ENCODE measurements at regions not wholly inside any gene's neighbourhood (a gene's known extent, or its start where the extent isn't known, plus 50 kb on each side); places are given as distances from the start of the nearest gene placed in this dataset.

DNA sequence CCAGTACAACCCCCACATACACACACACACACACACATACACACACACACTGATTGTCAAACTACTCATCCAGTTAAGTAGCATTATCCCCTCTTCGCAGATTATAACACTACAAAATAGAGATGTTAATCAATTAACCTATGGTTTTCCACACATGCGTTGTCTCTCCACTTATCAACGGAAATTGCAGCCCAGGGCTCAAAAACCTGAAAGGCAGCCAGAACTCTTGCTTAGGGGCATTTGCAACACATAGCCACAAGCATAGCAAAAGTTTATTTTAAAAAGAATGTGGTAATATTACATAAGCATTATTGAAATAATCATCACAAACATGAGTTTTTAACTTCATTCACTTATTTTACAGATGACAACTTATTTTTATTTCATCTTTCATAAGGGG is 265.8 kb downstream of the SLC16A7 start:
- Histone ChIP-seq H3K9me3 (ENCODE audit: control insufficient read depth, insufficient read depth, low read depth, low read length) (no peaks in the 10 kb centered on the region), H3K36me3 (ENCODE audit: control insufficient read depth in 2 of 2, insufficient read depth in 1 of 2, low read length in 2 of 2) (no peaks in the 10 kb centered on the region), H3K4me1 (ENCODE audit: control insufficient read depth, insufficient read depth, low read length) (no peaks in the 10 kb centered on the region), H3K4me3 (ENCODE audit: low read depth, low read length) (no peak overlapping the region), H3K27ac (ENCODE audit: extremely low read depth, low read depth, low read length) (no peak overlapping the region)
- no peak for TF ChIP-seq ZNF423 (tag by site-specific recombination; IDR thresholded peaks at IDR 0.05)
- ChIA-PET POLR2A (no interaction called here), CTCF (interaction anchor here (0.5 kb wide), 1 partner anchor 400 kb away, joined by 7 read pairs; no protein-coding TSS in a partner anchor)

DNA sequence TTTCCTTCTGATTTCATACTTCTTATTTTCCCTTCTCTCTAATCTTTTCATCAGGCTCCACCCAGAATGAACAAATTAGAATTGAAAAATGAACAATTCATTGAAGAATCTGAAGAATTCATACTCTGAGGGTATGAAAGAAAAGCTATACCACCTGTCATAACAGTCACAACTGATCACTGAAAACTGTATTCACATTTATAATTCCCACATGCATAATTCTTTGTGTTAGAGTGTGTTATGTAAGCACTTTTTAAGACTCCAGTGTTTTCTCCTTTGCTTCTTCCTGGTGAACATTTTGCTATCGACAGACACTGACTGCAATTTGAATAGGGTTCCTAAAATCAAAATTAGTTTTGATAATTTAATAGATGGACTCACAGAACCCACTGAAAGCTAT is 271.2 kb downstream of the SLC16A7 start:
- TF ChIP-seq, protein P1, sequence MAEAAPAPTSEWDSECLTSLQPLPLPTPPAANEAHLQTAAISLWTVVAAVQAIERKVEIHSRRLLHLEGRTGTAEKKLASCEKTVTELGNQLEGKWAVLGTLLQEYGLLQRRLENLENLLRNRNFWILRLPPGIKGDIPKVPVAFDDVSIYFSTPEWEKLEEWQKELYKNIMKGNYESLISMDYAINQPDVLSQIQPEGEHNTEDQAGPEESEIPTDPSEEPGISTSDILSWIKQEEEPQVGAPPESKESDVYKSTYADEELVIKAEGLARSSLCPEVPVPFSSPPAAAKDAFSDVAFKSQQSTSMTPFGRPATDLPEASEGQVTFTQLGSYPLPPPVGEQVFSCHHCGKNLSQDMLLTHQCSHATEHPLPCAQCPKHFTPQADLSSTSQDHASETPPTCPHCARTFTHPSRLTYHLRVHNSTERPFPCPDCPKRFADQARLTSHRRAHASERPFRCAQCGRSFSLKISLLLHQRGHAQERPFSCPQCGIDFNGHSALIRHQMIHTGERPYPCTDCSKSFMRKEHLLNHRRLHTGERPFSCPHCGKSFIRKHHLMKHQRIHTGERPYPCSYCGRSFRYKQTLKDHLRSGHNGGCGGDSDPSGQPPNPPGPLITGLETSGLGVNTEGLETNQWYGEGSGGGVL (tag by site-specific recombination; IDR thresholded peaks at IDR 0.05): no peak
- TF ChIP-seq, protein P2, sequence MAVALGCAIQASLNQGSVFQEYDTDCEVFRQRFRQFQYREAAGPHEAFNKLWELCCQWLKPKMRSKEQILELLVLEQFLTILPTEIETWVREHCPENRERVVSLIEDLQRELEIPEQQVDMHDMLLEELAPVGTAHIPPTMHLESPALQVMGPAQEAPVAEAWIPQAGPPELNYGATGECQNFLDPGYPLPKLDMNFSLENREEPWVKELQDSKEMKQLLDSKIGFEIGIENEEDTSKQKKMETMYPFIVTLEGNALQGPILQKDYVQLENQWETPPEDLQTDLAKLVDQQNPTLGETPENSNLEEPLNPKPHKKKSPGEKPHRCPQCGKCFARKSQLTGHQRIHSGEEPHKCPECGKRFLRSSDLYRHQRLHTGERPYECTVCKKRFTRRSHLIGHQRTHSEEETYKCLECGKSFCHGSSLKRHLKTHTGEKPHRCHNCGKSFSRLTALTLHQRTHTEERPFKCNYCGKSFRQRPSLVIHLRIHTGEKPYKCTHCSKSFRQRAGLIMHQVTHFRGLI (tag by site-specific recombination; IDR thresholded peaks at IDR 0.05): no peak
- H3K27ac ChIP-seq (ENCODE audit: extremely low read depth, low read depth, low read length): no peak overlapping the region
- H3K9me3 ChIP-seq (ENCODE audit: control insufficient read depth, insufficient read depth, low read depth, low read length): no peaks in the 10 kb centered on the region
- no peaks in the 10 kb centered on the region for H3K4me1 ChIP-seq (ENCODE audit: control insufficient read depth, insufficient read depth, low read length)
- ChIA-PET POLR2A (no interaction called here), CTCF (no interaction called here)
- no peak overlapping the region for H3K4me3 ChIP-seq (ENCODE audit: low read depth, low read length)
- H3K36me3 ChIP-seq (ENCODE audit: control insufficient read depth in 2 of 2, insufficient read depth in 1 of 2, low read length in 2 of 2): no peaks in the 10 kb centered on the region

DNA sequence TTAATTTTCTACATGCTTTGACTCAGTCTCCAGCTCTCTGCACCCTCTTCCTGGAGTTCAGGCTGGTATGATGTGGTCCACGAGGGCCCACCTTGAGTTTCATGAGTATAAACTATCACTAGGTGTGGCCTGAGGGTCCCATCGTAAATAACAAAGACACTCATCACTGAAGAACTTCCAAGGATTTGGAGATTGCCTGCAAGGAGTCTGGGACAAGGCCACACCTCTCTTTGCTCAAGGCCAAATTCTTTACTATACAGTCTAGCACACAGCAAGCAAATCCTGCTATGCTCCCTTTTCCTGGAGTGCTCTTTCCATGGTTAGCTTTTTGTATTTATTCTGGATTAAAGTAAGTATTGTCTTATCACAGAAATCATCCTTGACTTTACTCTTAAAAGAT is 271.9 kb downstream of the SLC16A7 start:
- Histone ChIP-seq H3K27ac (ENCODE audit: extremely low read depth, low read depth, low read length) (no peak overlapping the region), H3K9me3 (ENCODE audit: control insufficient read depth, insufficient read depth, low read depth, low read length) (no peaks in the 10 kb centered on the region), H3K4me1 (ENCODE audit: control insufficient read depth, insufficient read depth, low read length) (no peaks in the 10 kb centered on the region), H3K36me3 (ENCODE audit: control insufficient read depth in 2 of 2, insufficient read depth in 1 of 2, low read length in 2 of 2) (no peaks in the 10 kb centered on the region), H3K4me3 (ENCODE audit: low read depth, low read length) (no peak overlapping the region)
- ChIA-PET POLR2A (no interaction called here), CTCF (no interaction called here)
- TF ChIP-seq ZNF629 (tag by site-specific recombination; IDR thresholded peaks at IDR 0.05): no peak
- TF ChIP-seq ZFP3 (tag by site-specific recombination; IDR thresholded peaks at IDR 0.05; ENCODE audit: low read depth): no peak
- TF ChIP-seq ZNF24 (tag by site-specific recombination; IDR thresholded peaks at IDR 0.05): no peak
- no peak for TF ChIP-seq ZNF2 (tag by site-specific recombination; IDR thresholded peaks at IDR 0.05)
- no peak for TF ChIP-seq ZNF747 (tag by site-specific recombination; IDR thresholded peaks at IDR 0.05)
- no peak for TF ChIP-seq OSR2 (tag by site-specific recombination; IDR thresholded peaks at IDR 0.05)
- TF ChIP-seq, protein P3, sequence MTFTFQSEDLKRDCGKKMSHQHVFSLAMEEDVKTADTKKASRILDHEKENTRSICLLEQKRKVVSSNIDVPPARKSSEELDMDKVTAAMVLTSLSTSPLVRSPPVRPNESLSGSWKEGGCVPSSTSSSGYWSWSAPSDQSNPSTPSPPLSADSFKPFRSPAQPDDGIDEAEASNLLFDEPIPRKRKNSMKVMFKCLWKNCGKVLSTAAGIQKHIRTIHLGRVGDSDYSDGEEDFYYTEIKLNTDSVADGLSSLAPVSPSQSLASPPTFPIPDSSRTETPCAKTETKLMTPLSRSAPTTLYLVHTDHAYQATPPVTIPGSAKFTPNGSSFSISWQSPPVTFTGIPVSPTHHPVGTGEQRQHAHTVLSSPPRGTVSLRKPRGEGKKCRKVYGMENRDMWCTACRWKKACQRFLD (tag by site-specific recombination; IDR thresholded peaks at IDR 0.05): no peak
- TF ChIP-seq, protein P1 (tag by site-specific recombination; IDR thresholded peaks at IDR 0.05): no peak
- TF ChIP-seq, protein P2 (tag by site-specific recombination; IDR thresholded peaks at IDR 0.05): no peak
- no peak for TF ChIP-seq ZNF394 (tag by site-specific recombination; IDR thresholded peaks at IDR 0.05; ENCODE audit: borderline replicate concordance)

Measured in HEK293 (cell line).